ENCODE measurements at regions not wholly inside any gene's neighbourhood (a gene's known extent, or its start where the extent isn't known, plus 50 kb on each side); places are given as distances from the start of the nearest gene placed in this dataset.

GRCh38 chr1:83097715-83098114 lies 901.2 kb downstream of the TTLL7 start:
- TF ChIP-seq POLR2A (IDR thresholded peaks at IDR 0.05), result no peak
- TF ChIP-seq POLR2AphosphoS5 (IDR thresholded peaks at IDR 0.05), result no peak
